Caco-2 (cell line): ENCODE measurements at regions not wholly inside any gene's neighbourhood (a gene's known extent, or its start where the extent isn't known, plus 50 kb on each side); places are given as distances from the start of the nearest gene placed in this dataset.

Source experiments
- BruUV-seq: library from RNA; stranded (reverse); fragments of 400-500 nt; replicated peaks from 2 replicates; lab custom pipeline; 2021; lab: Mats Ljungman, UMichigan
- CTCF ChIA-PET: fragments of 300-600 bp; sonication (Branson Sonifier 250); formaldehyde crosslinking; loops from one replicate; lab custom pipeline; 2022; ENCODE audit warnings: antibody characterized with exemption; lab: Charles Lee
- POLR2A ChIA-PET: fragments of 300-600 bp; sonication (Branson Sonifier 250); formaldehyde crosslinking; loops from one replicate; lab custom pipeline; 2022; ENCODE audit warnings: antibody characterized with exemption; lab: Charles Lee
- DNase-seq, 2 experiments: peaks; one replicate each; pipeline versions ENCODE4 v3.0.0 to v3.0.0-alpha.2; 2020 to 2022
- H3K27me3 ChIP-seq: replicated peaks from 2 replicates; pipeline ENCODE4 v1.6.0; 2011; ENCODE audit warnings: low read length; ENCODE audit not compliant: control insufficient read depth, insufficient read depth
- H3K36me3 ChIP-seq: 2 replicates; pipeline ENCODE4 v1.5.1; 2011; ENCODE audit warnings: low read length; ENCODE audit not compliant: control insufficient read depth, insufficient read depth
- H3K4me1 ChIP-seq: fragments of 250-450 bp; sonication (Bioruptor Pico); 2 replicates; pipeline ENCODE4 v1.5.1; 2020; ENCODE audit warnings: mild to moderate bottlenecking
- H3K4me3 ChIP-seq: 2 replicates; pipeline ENCODE4 v1.5.1; 2011; ENCODE audit warnings: low read depth, mild to moderate bottlenecking, control low read depth, low read length
- H3K9me3 ChIP-seq: fragments of 250-450 bp; sonication (Bioruptor Pico); 2 replicates; pipeline ENCODE4 v1.5.1; 2020; ENCODE audit warnings: mild to moderate bottlenecking, moderate library complexity
- H3K27ac Mint-ChIP-seq: one replicate; pipeline ENCODE4 v1.8.0; 2022; ENCODE audit warnings: mixed read lengths; ENCODE audit not compliant: unreplicated experiment
- H3K27me3 Mint-ChIP-seq: one replicate; pipeline ENCODE4 v1.8.0; 2022; ENCODE audit warnings: mixed read lengths; ENCODE audit not compliant: insufficient read depth, unreplicated experiment
- H3K36me3 Mint-ChIP-seq: one replicate; pipeline ENCODE4 v1.8.0; 2022; ENCODE audit warnings: mild to moderate bottlenecking, mixed read lengths; ENCODE audit not compliant: insufficient read depth, unreplicated experiment
- H3K4me1 Mint-ChIP-seq: one replicate; pipeline ENCODE4 v1.8.0; 2022; ENCODE audit warnings: low read depth, mixed read lengths; ENCODE audit not compliant: unreplicated experiment
- H3K4me3 Mint-ChIP-seq: one replicate; pipeline ENCODE4 v1.8.0; 2022; ENCODE audit warnings: mild to moderate bottlenecking, moderate library complexity, mixed read lengths; ENCODE audit not compliant: unreplicated experiment
- H3K9me3 Mint-ChIP-seq: one replicate; pipeline ENCODE4 v1.8.0; 2022; ENCODE audit warnings: mixed read lengths; ENCODE audit not compliant: unreplicated experiment
- CTCF ChIP-seq, 2 experiments: fragments of 200-600 bp in 1 of 2; IDR thresholded peaks; 1 replicate in 1 of 2; 2 replicates in 1 of 2; pipeline versions ENCODE4 v1.5.1 to v1.8.0; 2011 to 2022; ENCODE audit warnings: antibody characterized with exemption in 1 of 2, control low read depth in 1 of 2, inconsistent platforms in 1 of 2, low read depth in 1 of 2, low read length in 1 of 2, mild to moderate bottlenecking in 1 of 2, moderate library complexity in 1 of 2; ENCODE audit not compliant: insufficient read depth in 1 of 2, severe bottlenecking in 1 of 2, unreplicated experiment in 1 of 2
- intact Hi-C: fragments of 100-400 bp; cut with micrococcal nuclease; formaldehyde crosslinking; loops from one replicate; pipeline ENCODE4 v1.10.0; 2022; ENCODE audit not compliant: unreplicated experiment

DNA sequence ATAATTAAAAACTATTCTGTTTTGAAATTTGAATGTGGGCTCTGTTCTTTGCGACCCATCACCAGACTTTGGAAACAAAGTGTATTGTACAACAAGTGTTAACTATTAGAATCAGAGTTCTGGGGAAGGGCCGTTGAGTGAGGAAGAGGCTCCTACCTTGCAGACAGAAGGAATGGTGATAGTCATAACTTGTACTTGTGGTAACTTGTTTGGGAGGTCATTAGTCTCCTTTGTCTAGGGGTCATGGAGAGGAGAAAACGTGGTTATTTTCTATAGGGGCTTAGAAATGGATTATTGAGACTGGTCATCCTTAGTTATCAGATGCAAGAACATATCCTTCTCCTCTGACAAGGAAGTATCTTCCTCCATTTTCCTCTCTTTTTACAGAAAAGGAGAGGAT lies 174.8 kb downstream of the BMP2 start:
- no peaks in the 10 kb centered on the region for H3K36me3 Mint-ChIP-seq
- H3K27ac Mint-ChIP-seq: no peak overlapping the region
- no TSS peak for BruUV-seq
- DNase-seq: no peak
- no peaks in the 10 kb centered on the region for H3K4me1 ChIP-seq
- TF ChIP-seq CTCF (IDR thresholded peaks at IDR 0.05; ENCODE audit: insufficient read depth in 1 of 2, low read depth in 1 of 2, low read length in 1 of 2, severe bottlenecking in 1 of 2, unreplicated experiment in 1 of 2): no peak
- no peaks in the 10 kb centered on the region for H3K9me3 Mint-ChIP-seq
- H3K4me3 Mint-ChIP-seq: no peak overlapping the region
- H3K4me1 Mint-ChIP-seq: no peaks in the 10 kb centered on the region
- intact Hi-C loops: no loop called here
- H3K9me3 ChIP-seq: no peaks in the 10 kb centered on the region
- peaks cover 11% of the 10 kb centered on the region for H3K27me3 Mint-ChIP-seq
- H3K4me3 ChIP-seq: no peak overlapping the region
- peaks cover 1% of the 10 kb centered on the region; the same call in 1 of the 2 replicates for H3K27me3 ChIP-seq
- POLR2A ChIA-PET: no interaction called here
- H3K36me3 ChIP-seq: no peaks in the 10 kb centered on the region
- CTCF ChIA-PET: no interaction called here

- DNase-seq: no peak
- Mint-ChIP-seq H3K36me3 (no peaks in the 10 kb centered on the region), H3K4me1 (no peaks in the 10 kb centered on the region), H3K9me3 (no peaks in the 10 kb centered on the region), H3K27me3 (peaks cover 8% of the 10 kb centered on the region), H3K4me3 (no peak overlapping the region), H3K27ac (no peak overlapping the region)
- intact Hi-C loops: no loop called here
- no peak for TF ChIP-seq CTCF (IDR thresholded peaks at IDR 0.05; ENCODE audit: insufficient read depth in 1 of 2, low read depth in 1 of 2, low read length in 1 of 2, severe bottlenecking in 1 of 2, unreplicated experiment in 1 of 2)
- H3K9me3 ChIP-seq: no peaks in the 10 kb centered on the region
- no TSS peak for BruUV-seq
- no peaks in the 10 kb centered on the region for H3K4me1 ChIP-seq
- ChIA-PET POLR2A (no interaction called here), CTCF (no interaction called here)
- H3K36me3 ChIP-seq: no peaks in the 10 kb centered on the region
- no peak overlapping the region for H3K4me3 ChIP-seq
- peaks cover 1% of the 10 kb centered on the region; the same call in 1 of the 2 replicates for H3K27me3 ChIP-seq
Measured at GRCh38 chr20:6944292-6944691, 176.8 kb downstream of the BMP2 start.

DNA sequence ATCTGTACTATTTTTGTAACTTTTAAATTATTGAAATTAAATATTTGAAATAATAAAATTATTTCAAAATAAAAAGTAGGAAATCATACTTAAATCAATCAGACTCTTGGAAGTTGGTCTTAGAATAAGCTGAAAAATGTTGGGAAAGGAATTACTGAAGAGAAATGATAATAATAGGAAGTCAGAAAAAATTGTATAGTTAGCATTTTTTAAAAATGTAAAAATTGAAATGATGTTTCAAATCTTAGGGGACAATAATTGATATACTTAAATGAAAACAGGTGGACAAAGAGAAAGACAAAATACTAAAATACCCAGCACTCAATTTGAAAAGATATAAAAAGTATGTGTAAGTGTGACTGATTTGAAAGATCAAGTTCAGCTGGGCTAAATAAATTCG lies 186.1 kb downstream of the BMP2 start:
- H3K9me3 ChIP-seq: no peaks in the 10 kb centered on the region
- no peak for DNase-seq
- Mint-ChIP-seq H3K4me3 (no peak overlapping the region), H3K27ac (no peak overlapping the region), H3K36me3 (no peaks in the 10 kb centered on the region), H3K9me3 (peaks cover 14% of the 10 kb centered on the region), H3K4me1 (no peaks in the 10 kb centered on the region), H3K27me3 (no peaks in the 10 kb centered on the region)
- no TSS peak for BruUV-seq
- no peak overlapping the region for H3K4me3 ChIP-seq
- POLR2A ChIA-PET: no interaction called here
- CTCF ChIA-PET: no interaction called here
- H3K4me1 ChIP-seq: no peaks in the 10 kb centered on the region
- H3K27me3 ChIP-seq: no peaks in the 10 kb centered on the region
- TF ChIP-seq CTCF (IDR thresholded peaks at IDR 0.05; ENCODE audit: insufficient read depth in 1 of 2, low read depth in 1 of 2, low read length in 1 of 2, severe bottlenecking in 1 of 2, unreplicated experiment in 1 of 2): no peak
- intact Hi-C loops: no loop called here
- H3K36me3 ChIP-seq: no peaks in the 10 kb centered on the region
